K562 (cell line): ENCODE measurements at regions not wholly inside any gene's neighbourhood (a gene's known extent, or its start where the extent isn't known, plus 50 kb on each side); places are given as distances from the start of the nearest gene placed in this dataset.

ENCODE experiments used
- ATAC-seq: fragments of 200-7000 bp; cut with Tn5 transposase; 3 replicates; pipeline ENCODE4 v1.9.1; 2020; ENCODE audit warnings: moderate library complexity
- BruUV-seq: library from RNA; stranded (reverse); fragments of 400-500 nt; replicated peaks from 2 replicates; lab custom pipeline; 2021; lab: Mats Ljungman, UMichigan
- CTCF ChIA-PET: fragments of 300-600 bp; formaldehyde crosslinking; extraction: SDS; loops from one replicate; lab custom pipeline; 2021; ENCODE audit warnings: low intra/inter-chr PET ratio; lab: Yijun Ruan, JAX
- POLR2A ChIA-PET: fragments of 300-600, 350-650 bp; sonication (Branson Sonifier 250); formaldehyde crosslinking; extraction: SDS; loops from one replicate; lab custom pipeline; 2021; ENCODE audit warnings: antibody characterized with exemption, inconsistent platforms; lab: Yijun Ruan, JAX
- DNase-seq, 4 experiments: peaks; one replicate each; pipeline versions ENCODE4 v3.0.0 to v3.0.0-alpha.2; 2011 to 2018; ENCODE audit warnings: low spot score in 3 of 4, mixed read lengths in 3 of 4; ENCODE audit errors: extremely low read depth in 1 of 4
- FAIRE-seq: peaks from 2 replicates; lab custom pipeline; 2011; peaks lifted over from hg19 to GRCh38; lab: Jason Lieb, UNC
- H2AFZ ChIP-seq: 2 replicates; pipeline ENCODE4 v1.6.0; 2011; ENCODE audit warnings: low read depth, low read length, control low read depth, inconsistent platforms
- H3K27ac ChIP-seq: fragments of 200-600 bp; 3 replicates; pipeline ENCODE4 v1.8.0; 2011; ENCODE audit warnings: low read depth, mild to moderate bottlenecking, control low read depth, inconsistent platforms, low read length, moderate library complexity, mixed read lengths; ENCODE audit errors: extremely low read depth
- H3K27me3 ChIP-seq, 2 experiments: fragments of 300-600 bp in 1 of 2; 2 replicates in 1 of 2; 3 replicates in 1 of 2; pipeline versions ENCODE4 v1.6.0 to v1.8.0; 2011; ENCODE audit warnings: inconsistent platforms in 2 of 2, low read length in 2 of 2, mild to moderate bottlenecking in 1 of 2, mixed read lengths in 1 of 2, moderate library complexity in 1 of 2; ENCODE audit not compliant: control insufficient read depth in 2 of 2, insufficient read depth in 2 of 2
- H3K36me3 ChIP-seq: fragments of 300-600 bp; 3 replicates; pipeline ENCODE4 v1.8.0; 2011; ENCODE audit warnings: mild to moderate bottlenecking, low read length, inconsistent platforms; ENCODE audit not compliant: control insufficient read depth, insufficient read depth
- H3K4me1 ChIP-seq, 2 experiments: fragments of 200-600 bp in 1 of 2; replicated peaks in 1 of 2; 2 replicates in 1 of 2; 3 replicates in 1 of 2; pipeline versions ENCODE4 v1.5.1 to v1.8.0; 2011; ENCODE audit warnings: inconsistent platforms in 2 of 2, low read length in 2 of 2, mild to moderate bottlenecking in 1 of 2, mixed read lengths in 1 of 2, moderate library complexity in 1 of 2; ENCODE audit not compliant: control insufficient read depth in 2 of 2, insufficient read depth in 2 of 2
- H3K4me2 ChIP-seq: 2 replicates; pipeline ENCODE4 v1.6.1; 2011; ENCODE audit warnings: low read length, control low read depth, inconsistent platforms, mixed read lengths; ENCODE audit not compliant: insufficient read depth
- H3K4me3 ChIP-seq: fragments of 200-600 bp; sonication (generic), shearing (Covaris generic); 2 replicates; pipeline ENCODE4 v1.5.1; 2016; ENCODE audit warnings: control low read depth, inconsistent platforms
- H3K79me2 ChIP-seq: fragments of 200-600 bp; 3 replicates; pipeline ENCODE4 v1.8.0; 2011; ENCODE audit warnings: low read length, inconsistent platforms; ENCODE audit not compliant: control insufficient read depth, insufficient read depth
- H3K9ac ChIP-seq, 2 experiments: 2 replicates each; pipeline versions ENCODE4 v1.6.0 to v1.6.1; 2011; ENCODE audit warnings: low read depth in 2 of 2, low read length in 2 of 2, control low read depth in 1 of 2, inconsistent platforms in 1 of 2, mild to moderate bottlenecking in 1 of 2, mixed read lengths in 1 of 2; ENCODE audit not compliant: insufficient read depth in 1 of 2
- H3K9me1 ChIP-seq: one replicate; pipeline ENCODE4 v1.6.0; 2011; ENCODE audit warnings: inconsistent platforms, mild to moderate bottlenecking, low read length, moderate library complexity; ENCODE audit not compliant: control insufficient read depth, insufficient read depth
- H3K9me3 ChIP-seq: replicated peaks from 2 replicates; pipeline ENCODE4 v1.5.1; 2011; ENCODE audit warnings: low read depth, low read length, inconsistent platforms; ENCODE audit not compliant: control insufficient read depth, insufficient read depth
- H4K20me1 ChIP-seq: replicated peaks from 2 replicates; pipeline ENCODE4 v1.6.1; 2011; ENCODE audit warnings: low read length, inconsistent platforms, mixed read lengths; ENCODE audit not compliant: control insufficient read depth, insufficient read depth
- CBX2 ChIP-seq: fragments of 200-600 bp; sonication (generic); IDR thresholded peaks from one replicate; pipeline ENCODE4 v1.6.1; 2012; ENCODE audit warnings: mild to moderate bottlenecking, low read length, inconsistent platforms; ENCODE audit not compliant: insufficient read depth, poor library complexity, severe bottlenecking
- DACH1 ChIP-seq: fragments of 450-650 bp; IDR thresholded peaks from 2 replicates; pipeline ENCODE4 v1.6.1; 2018; ENCODE audit not compliant: partially characterized antibody
- MAZ ChIP-seq, 2 experiments: fragments of 450-650 bp in 1 of 2; sonication (generic) in 1 of 2; formaldehyde crosslinking; IDR thresholded peaks in 1 of 2; conservative IDR thresholded peaks in 1 of 2; 2 replicates each; pipeline versions ENCODE4 v1.4.0 to v1.5.0; 2020; ENCODE audit warnings: mild to moderate bottlenecking in 1 of 2, missing genetic modification reagents in 1 of 2
- MED1 ChIP-seq: sonication (generic); formaldehyde crosslinking; IDR thresholded peaks from 2 replicates; pipeline ENCODE4 v1.8.1; 2023; ENCODE audit warnings: missing genetic modification reagents, borderline replicate concordance
- NR2C1 ChIP-seq, 2 experiments: fragments of 450-650 bp; IDR thresholded peaks; 2 replicates each; pipeline ENCODE4 v1.6.1; 2017; ENCODE audit warnings: mild to moderate bottlenecking in 2 of 2, antibody characterized with exemption in 1 of 2, inconsistent platforms in 1 of 2, missing compliant biosample characterization in 1 of 2, missing genetic modification characterization in 1 of 2
- POLR2G ChIP-seq: fragments of 200-400 bp; formaldehyde crosslinking; IDR thresholded peaks from 2 replicates; pipeline ENCODE4 v1.6.1; 2017; ENCODE audit warnings: low read depth, mild to moderate bottlenecking, antibody characterized with exemption, low read length, moderate library complexity
- SAP30 ChIP-seq: fragments of 200-600 bp; sonication (generic); IDR thresholded peaks from 2 replicates; pipeline ENCODE4 v1.6.1; 2012; ENCODE audit warnings: borderline replicate concordance, low read depth, mild to moderate bottlenecking, moderate library complexity, low read length, control low read depth, inconsistent platforms; ENCODE audit not compliant: insufficient read depth, poor library complexity, severe bottlenecking
- TBL1XR1 ChIP-seq, 2 experiments: IDR thresholded peaks; 2 replicates each; pipeline ENCODE4 v1.6.1; 2012; ENCODE audit warnings: improper control_type of control experiment in 2 of 2, low read length in 2 of 2, mild to moderate bottlenecking in 1 of 2
- TOE1 ChIP-seq, 2 experiments: fragments of 450-650 bp in 1 of 2; sonication (generic) in 1 of 2; formaldehyde crosslinking in 1 of 2; IDR thresholded peaks; 2 replicates each; pipeline versions ENCODE4 v1.7.1 to v1.8.0; 2016 to 2022; ENCODE audit warnings: borderline replicate concordance in 2 of 2, mild to moderate bottlenecking in 2 of 2, antibody characterized with exemption in 1 of 2, inconsistent platforms in 1 of 2, low read depth in 1 of 2, missing genetic modification reagents in 1 of 2, moderate library complexity in 1 of 2
- TRIM28 ChIP-seq: fragments of 450-650 bp; IDR thresholded peaks from 2 replicates; pipeline ENCODE4 v1.6.1; 2017
- ZNF584 ChIP-seq: fragments of 200-800 bp; sonication (Bioruptor generic); IDR thresholded peaks from 2 replicates; pipeline ENCODE4 v1.6.1; 2016; ENCODE audit warnings: low read depth, mild to moderate bottlenecking, missing genetic modification characterization, missing compliant biosample characterization
- in situ Hi-C: fragments of 300-500 bp; cut with MboI; formaldehyde crosslinking; loops from 4 replicates; pipeline ENCODE4 v1.15.0; 2018; ENCODE audit warnings: inconsistent platforms, mixed read lengths
- intact Hi-C: fragments of 100-400 bp; cut with micrococcal nuclease; formaldehyde crosslinking; loops from 2 replicates; pipeline ENCODE4 v1.14.2; 2022
- TF ChIP-seq, protein P1 (sequence below): fragments of 250-450 bp; sonication (Bioruptor Pico); IDR thresholded peaks from 2 replicates; pipeline ENCODE4 v1.5.0; 2021; ENCODE audit warnings: mild to moderate bottlenecking, borderline replicate concordance
- TF ChIP-seq, protein P2 (sequence below): fragments of 250-450 bp; sonication (Bioruptor Pico); IDR thresholded peaks from 2 replicates; pipeline ENCODE4 v1.5.0; 2022; ENCODE audit warnings: mild to moderate bottlenecking
- TF ChIP-seq, protein P3 (sequence below): fragments of 250-450 bp; sonication (Bioruptor Pico); IDR thresholded peaks from 2 replicates; pipeline ENCODE4 v1.5.0; 2021; ENCODE audit warnings: mild to moderate bottlenecking, moderate library complexity

DNA sequence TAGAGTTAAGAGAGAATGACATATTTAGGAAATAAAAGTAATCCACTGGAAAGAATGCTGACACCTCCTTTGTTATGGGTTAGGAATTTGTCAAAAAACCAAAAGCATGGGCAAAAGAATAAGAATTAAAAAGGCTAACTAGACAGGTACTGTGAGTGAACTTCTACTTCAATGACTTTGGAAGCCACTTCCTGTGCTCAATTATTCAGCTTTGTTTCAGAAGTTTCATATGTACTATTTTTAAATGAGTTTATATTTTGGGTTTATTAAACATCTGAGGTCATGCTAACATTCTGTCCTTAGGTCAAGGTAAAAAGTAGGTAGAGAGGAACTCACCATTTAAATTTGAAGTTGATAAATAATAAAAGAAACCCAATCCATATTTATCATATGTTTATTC is 106.7 kb upstream of the CXorf51A start:
- intact Hi-C loops (no loop called here), in situ Hi-C loops (no loop called here)
- no peak for DNase-seq
- H3K79me2 ChIP-seq: no peaks in the 10 kb centered on the region
- no peak overlapping the region for H2AFZ ChIP-seq
- H3K9me3 ChIP-seq: no peaks in the 10 kb centered on the region
- no peak overlapping the region for H3K4me3 ChIP-seq
- no peak overlapping the region for H3K27ac ChIP-seq
- no peak for ATAC-seq
- no peaks in the 10 kb centered on the region for H3K4me1 ChIP-seq
- no peak for FAIRE-seq
- no peaks in the 10 kb centered on the region for H3K27me3 ChIP-seq
- H3K4me2 ChIP-seq: no peak overlapping the region
- BruUV-seq: no TSS peak
- H3K9ac ChIP-seq: no peak overlapping the region
- no peaks in the 10 kb centered on the region for H4K20me1 ChIP-seq
- no peaks in the 10 kb centered on the region for H3K36me3 ChIP-seq
- POLR2A ChIA-PET: no interaction called here
- CTCF ChIA-PET: no interaction called here
- H3K9me1 ChIP-seq: no peaks in the 10 kb centered on the region
- TF ChIP-seq, protein P1, sequence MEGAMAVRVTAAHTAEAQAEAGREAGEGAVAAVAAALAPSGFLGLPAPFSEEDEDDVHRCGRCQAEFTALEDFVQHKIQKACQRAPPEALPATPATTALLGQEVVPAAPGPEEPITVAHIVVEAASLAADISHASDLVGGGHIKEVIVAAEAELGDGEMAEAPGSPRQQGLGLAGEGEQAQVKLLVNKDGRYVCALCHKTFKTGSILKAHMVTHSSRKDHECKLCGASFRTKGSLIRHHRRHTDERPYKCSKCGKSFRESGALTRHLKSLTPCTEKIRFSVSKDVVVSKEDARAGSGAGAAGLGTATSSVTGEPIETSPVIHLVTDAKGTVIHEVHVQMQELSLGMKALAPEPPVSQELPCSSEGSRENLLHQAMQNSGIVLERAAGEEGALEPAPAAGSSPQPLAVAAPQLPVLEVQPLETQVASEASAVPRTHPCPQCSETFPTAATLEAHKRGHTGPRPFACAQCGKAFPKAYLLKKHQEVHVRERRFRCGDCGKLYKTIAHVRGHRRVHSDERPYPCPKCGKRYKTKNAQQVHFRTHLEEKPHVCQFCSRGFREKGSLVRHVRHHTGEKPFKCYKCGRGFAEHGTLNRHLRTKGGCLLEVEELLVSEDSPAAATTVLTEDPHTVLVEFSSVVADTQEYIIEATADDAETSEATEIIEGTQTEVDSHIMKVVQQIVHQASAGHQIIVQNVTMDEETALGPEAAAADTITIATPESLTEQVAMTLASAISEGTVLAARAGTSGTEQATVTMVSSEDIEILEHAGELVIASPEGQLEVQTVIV (CRISPR knock-in tag): no peak
- TF ChIP-seq TOE1 (IDR thresholded peaks at IDR 0.05; ENCODE audit: borderline replicate concordance) (no peak), TOE1 (CRISPR knock-in tag; IDR thresholded peaks at IDR 0.05; ENCODE audit: borderline replicate concordance, low read depth) (no peak), DACH1 (no peak), SAP30 (no peak), CBX2 (no peak), POLR2G (no peak), ZNF584 (CRISPR knock-in tag) (no peak), MAZ (CRISPR knock-in tag; conservative IDR thresholded peaks at IDR 0.05 in 1 of 2, IDR thresholded peaks at IDR 0.05 in 1 of 2) (no peak), NR2C1 (IDR thresholded peaks at IDR 0.05) (no peak), NR2C1 (tag; IDR thresholded peaks at IDR 0.05) (no peak), TRIM28 (no peak), TBL1XR1 (IDR thresholded peaks at IDR 0.05; ENCODE audit: low read length in 2 of 2) (no peak), MED1 (CRISPR knock-in tag) (no peak)
- TF ChIP-seq, protein P2, sequence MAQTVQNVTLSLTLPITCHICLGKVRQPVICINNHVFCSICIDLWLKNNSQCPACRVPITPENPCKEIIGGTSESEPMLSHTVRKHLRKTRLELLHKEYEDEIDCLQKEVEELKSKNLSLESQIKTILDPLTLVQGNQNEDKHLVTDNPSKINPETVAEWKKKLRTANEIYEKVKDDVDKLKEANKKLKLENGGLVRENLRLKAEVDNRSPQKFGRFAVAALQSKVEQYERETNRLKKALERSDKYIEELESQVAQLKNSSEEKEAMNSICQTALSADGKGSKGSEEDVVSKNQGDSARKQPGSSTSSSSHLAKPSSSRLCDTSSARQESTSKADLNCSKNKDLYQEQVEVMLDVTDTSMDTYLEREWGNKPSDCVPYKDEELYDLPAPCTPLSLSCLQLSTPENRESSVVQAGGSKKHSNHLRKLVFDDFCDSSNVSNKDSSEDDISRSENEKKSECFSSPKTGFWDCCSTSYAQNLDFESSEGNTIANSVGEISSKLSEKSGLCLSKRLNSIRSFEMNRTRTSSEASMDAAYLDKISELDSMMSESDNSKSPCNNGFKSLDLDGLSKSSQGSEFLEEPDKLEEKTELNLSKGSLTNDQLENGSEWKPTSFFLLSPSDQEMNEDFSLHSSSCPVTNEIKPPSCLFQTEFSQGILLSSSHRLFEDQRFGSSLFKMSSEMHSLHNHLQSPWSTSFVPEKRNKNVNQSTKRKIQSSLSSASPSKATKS: no peak
- TF ChIP-seq, protein P3, sequence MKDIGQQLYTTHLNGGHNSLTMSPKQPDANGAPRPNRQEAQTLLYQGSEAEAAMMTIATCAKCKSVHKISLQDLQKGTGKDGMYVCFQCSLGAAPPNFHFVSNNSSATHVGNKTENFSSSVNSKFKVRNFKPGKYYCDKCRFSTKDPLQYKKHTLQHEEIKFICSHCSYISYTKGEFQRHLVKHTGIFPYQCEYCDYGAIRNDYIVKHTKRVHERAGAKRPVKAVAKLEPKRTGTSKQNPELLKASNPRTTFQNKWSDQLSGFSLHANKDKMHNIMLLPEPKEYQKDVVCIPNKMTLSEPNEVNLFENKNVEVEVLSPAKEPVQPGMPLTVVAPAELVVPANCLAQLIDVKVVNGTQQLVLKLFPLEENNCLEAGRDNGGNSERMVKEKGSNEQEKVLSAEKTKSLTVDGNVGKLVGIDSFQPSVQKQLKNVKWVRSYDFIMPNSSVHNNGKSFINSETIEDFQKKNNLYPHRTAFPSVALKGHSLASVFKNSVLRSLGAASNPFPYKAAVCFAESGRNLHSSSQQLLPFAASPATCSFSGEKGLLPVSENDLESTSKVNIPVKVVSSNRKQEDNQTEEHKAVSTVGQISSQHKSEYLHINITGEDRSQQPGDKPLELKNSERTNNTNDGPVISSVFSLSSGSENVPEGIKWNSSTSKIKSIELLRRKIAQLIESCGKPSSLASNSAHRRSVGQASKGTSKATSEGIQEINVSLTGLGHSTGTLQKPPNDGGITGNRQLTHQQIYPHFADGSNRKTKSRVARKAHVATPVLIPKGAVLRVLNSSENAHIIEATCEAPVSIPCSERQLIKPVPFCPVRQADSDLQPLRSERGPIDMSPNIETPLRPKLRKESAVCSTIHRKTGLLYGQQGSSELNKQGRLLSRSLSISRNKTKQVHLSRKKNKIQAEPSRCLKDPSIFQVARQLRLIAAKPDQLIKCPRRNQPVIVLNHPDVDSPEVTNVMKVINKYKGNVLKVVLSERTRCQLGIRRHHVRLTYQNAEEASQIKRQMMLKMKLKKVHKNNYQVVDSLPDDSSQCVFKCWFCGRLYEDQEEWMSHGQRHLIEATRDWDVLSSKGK (CRISPR knock-in tag): no peak
